ENCODE measurements at regions not wholly inside any gene's neighbourhood (a gene's known extent, or its start where the extent isn't known, plus 50 kb on each side); places are given as distances from the start of the nearest gene placed in this dataset.

DNA sequence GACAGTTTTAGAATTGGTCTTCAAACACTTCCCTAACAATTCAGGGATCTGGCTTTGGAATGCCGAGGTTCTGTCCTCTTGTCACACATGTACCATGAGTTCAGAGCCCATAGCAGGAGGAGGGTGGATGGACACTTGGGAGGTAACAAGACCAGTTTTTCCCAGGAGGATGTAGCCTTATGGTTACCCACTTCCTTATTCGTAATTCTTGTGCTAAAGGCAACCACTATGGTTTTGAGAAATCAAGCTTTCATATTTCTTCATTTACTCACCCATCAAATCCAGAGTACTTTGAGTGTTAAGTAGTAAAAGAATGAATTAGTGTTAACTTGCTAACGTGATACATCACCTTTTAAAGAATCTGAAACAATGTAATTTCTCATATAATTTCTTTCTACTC is 479.6 kb upstream of the ALCAM start:
- 53 to 66% (median 59%) methylated on average over 3 of the region's 3 CpGs for WGBS, 3 donors
- intact Hi-C loops (cut with DNase I), result no loop called here
- Histone ChIP-seq H3K4me3 (no peak overlapping the region), H3K9me3 (no peaks in the 10 kb centered on the region), H3K27me3 (ENCODE audit: insufficient read depth in 3 of 3, low read length in 2 of 3) (no peaks in the 10 kb centered on the region), H3K4me1 (no peaks in the 10 kb centered on the region), H3K27ac (no peak overlapping the region), H3K36me3 (ENCODE audit: insufficient read depth in 1 of 2, low read depth in 1 of 2) (no peaks in the 10 kb centered on the region)
- DNase-seq (no peak), ATAC-seq (no peak)
- TF ChIP-seq, protein P1, sequence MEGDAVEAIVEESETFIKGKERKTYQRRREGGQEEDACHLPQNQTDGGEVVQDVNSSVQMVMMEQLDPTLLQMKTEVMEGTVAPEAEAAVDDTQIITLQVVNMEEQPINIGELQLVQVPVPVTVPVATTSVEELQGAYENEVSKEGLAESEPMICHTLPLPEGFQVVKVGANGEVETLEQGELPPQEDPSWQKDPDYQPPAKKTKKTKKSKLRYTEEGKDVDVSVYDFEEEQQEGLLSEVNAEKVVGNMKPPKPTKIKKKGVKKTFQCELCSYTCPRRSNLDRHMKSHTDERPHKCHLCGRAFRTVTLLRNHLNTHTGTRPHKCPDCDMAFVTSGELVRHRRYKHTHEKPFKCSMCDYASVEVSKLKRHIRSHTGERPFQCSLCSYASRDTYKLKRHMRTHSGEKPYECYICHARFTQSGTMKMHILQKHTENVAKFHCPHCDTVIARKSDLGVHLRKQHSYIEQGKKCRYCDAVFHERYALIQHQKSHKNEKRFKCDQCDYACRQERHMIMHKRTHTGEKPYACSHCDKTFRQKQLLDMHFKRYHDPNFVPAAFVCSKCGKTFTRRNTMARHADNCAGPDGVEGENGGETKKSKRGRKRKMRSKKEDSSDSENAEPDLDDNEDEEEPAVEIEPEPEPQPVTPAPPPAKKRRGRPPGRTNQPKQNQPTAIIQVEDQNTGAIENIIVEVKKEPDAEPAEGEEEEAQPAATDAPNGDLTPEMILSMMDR (IDR thresholded peaks at IDR 0.05), result no peak

DNA sequence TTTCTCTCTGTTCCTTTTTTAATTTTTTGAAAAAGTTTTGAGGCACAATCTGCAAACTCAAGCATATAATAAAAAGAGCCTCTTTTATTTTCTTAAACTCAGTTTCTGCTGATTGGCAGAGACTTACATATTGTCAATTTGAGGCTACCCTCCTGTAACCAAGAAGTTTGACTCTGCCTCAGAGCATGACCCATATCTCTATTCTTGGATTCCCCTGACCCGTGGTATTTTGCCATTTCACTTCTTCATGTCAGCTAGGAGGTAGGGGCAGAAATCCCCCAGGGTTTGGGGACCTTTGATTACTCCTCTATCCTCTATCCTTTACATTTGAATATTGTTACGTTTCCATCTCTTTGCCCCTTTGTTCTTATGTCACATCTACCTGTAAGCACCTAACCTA is 479.1 kb upstream of the ALCAM start:
- no peak for ATAC-seq
- TF ChIP-seq, protein P1 (IDR thresholded peaks at IDR 0.05), result no peak
- Histone ChIP-seq H3K36me3 (ENCODE audit: insufficient read depth in 1 of 2, low read depth in 1 of 2) (no peaks in the 10 kb centered on the region), H3K9me3 (no peaks in the 10 kb centered on the region), H3K4me1 (no peaks in the 10 kb centered on the region), H3K27ac (no peak overlapping the region), H3K4me3 (no peak overlapping the region), H3K27me3 (ENCODE audit: insufficient read depth in 3 of 3, low read length in 2 of 3) (no peaks in the 10 kb centered on the region)
- 64 to 75% (median 66%) methylated on average over 2 of the region's 2 CpGs for WGBS, 3 donors
- DNase-seq, result no peak
- intact Hi-C loops (cut with DNase I), result no loop called here

DNA sequence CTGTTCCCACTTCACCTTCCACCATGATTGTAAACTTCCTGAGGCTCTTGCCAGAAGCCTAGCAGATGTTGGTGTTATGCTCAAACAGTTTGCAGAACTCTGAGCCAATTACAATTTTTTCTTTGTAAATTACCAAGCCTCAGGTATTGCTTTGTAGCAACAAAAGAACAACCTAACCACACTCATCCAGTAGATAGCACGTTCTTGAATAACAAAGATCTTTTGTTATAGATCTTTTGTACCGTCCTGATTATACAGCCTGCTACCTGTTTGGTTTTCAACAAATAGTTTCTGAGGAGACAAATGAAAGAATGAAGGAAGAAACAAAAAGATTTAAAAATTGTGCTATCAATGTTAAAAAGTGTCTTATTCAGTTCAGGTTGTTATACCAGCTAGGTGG is 474.7 kb upstream of the ALCAM start:
- no peak for DNase-seq
- Histone ChIP-seq H3K4me1 (no peaks in the 10 kb centered on the region), H3K9me3 (no peaks in the 10 kb centered on the region), H3K27ac (no peak overlapping the region), H3K36me3 (ENCODE audit: insufficient read depth in 1 of 2, low read depth in 1 of 2) (no peaks in the 10 kb centered on the region), H3K4me3 (no peak overlapping the region), H3K27me3 (ENCODE audit: insufficient read depth in 3 of 3, low read length in 2 of 3) (no peaks in the 10 kb centered on the region)
- no peak for ATAC-seq
- intact Hi-C loops (cut with DNase I), result no loop called here
- WGBS, 3 donors, result 78 to 90% (median 80%) methylated on average over 2 of the region's 2 CpGs
- TF ChIP-seq, protein P1 (IDR thresholded peaks at IDR 0.05), result no peak

DNA sequence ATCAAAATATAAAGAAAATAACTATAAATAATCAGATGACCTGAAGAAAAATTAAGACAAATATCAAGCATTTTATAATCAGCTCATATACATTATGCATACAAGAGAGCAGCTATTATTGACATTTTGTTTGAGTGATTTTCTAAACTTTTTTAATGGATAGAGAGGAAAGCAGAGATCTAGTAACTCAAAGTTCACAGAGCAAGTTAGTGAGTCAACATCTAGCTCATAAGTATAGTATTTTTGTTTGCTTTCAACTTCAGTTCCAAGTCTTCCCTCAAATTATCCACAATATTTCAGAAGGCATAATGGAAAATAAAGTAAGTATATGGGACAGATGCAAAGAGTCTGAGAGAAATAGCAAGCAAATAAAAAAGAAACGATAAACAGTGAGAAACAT is 470.1 kb upstream of the ALCAM start:
- Histone ChIP-seq H3K4me3 (no peak overlapping the region), H3K27ac (no peak overlapping the region), H3K4me1 (no peaks in the 10 kb centered on the region), H3K9me3 (no peaks in the 10 kb centered on the region), H3K36me3 (ENCODE audit: insufficient read depth in 1 of 2, low read depth in 1 of 2) (no peaks in the 10 kb centered on the region), H3K27me3 (ENCODE audit: insufficient read depth in 3 of 3, low read length in 2 of 3) (no peaks in the 10 kb centered on the region)
- ATAC-seq (no peak), DNase-seq (no peak)
- TF ChIP-seq, protein P1 (IDR thresholded peaks at IDR 0.05), result no peak
- 56 to 67% (median 66%) methylated on average over 1 of the region's 1 CpG for WGBS, 3 donors
- intact Hi-C loops (cut with DNase I), result no loop called here

DNA sequence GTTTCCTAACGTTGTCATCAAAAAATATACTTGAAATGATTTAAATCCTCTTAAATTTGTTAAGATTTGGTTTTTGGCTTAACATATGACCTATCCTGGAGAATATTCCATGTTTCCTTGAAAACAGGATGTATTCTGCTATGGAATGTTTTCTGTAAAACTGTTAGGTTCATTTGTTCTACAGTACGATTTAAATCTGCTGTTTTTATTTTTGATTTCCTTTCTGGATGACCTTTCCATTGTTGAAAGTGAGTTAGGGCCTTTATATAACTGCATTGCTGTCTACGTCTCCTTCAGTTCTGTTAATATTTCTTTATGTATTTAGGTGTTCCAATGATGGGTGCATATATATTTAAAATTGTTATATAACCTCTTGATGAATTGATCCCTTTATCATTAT is 465.3 kb upstream of the ALCAM start:
- intact Hi-C loops (cut with DNase I), result no loop called here
- TF ChIP-seq, protein P1 (IDR thresholded peaks at IDR 0.05), result no peak
- Histone ChIP-seq H3K9me3 (peaks cover 5% of the 10 kb centered on the region), H3K27ac (no peak overlapping the region), H3K27me3 (ENCODE audit: insufficient read depth in 3 of 3, low read length in 2 of 3) (no peaks in the 10 kb centered on the region), H3K4me1 (no peaks in the 10 kb centered on the region), H3K4me3 (no peak overlapping the region), H3K36me3 (ENCODE audit: insufficient read depth in 1 of 2, low read depth in 1 of 2) (no peaks in the 10 kb centered on the region)
- 67 to 73% (median 73%) methylated on average over 3 of the region's 3 CpGs for WGBS, 3 donors
- no peak for ATAC-seq
- DNase-seq, result no peak

All from psoas muscle (tissue), 7 donors.